DMS153 (cell line): ENCODE measurements at regions not wholly inside any gene's neighbourhood (a gene's known extent, or its start where the extent isn't known, plus 50 kb on each side); places are given as distances from the start of the nearest gene placed in this dataset.
A peak's percentile ranks its signal among the peaks of the same experiment; 100 is the strongest.
"Not testable (repeated sequence)": the region's sequence is repeated elsewhere in the genome, so short reads cannot be mapped to it uniquely, and the experiment has no call there.

Experiments used
- DNase-seq: peaks from one replicate; lab custom pipeline; 2025; lab: John Stamatoyannopoulos, UW

- no peak for DNase-seq
Observed at GRCh38 chr15:96582473-96582872, 252.0 kb downstream of the NR2F2 start.

GRCh38 chr15:96583671-96584070 lies 253.2 kb downstream of the NR2F2 start:
- DNase-seq = no peak

GRCh38 chr15:96585484-96586386 lies 255.2 kb downstream of the NR2F2 start:
- no peak for DNase-seq

- DNase-seq = no peak
Observed at GRCh38 chr15:96586901-96587300, 256.4 kb downstream of the NR2F2 start.

- DNase-seq = no peak
Observed at GRCh38 chr15:96589864-96590263, 259.4 kb downstream of the NR2F2 start.

GRCh38 chr15:96593735-96594134 lies 263.2 kb downstream of the NR2F2 start:
- DNase-seq = peak; percentile 34

GRCh38 chr15:96595951-96596350 lies 265.5 kb downstream of the NR2F2 start:
- no peak for DNase-seq

- peak; percentile 3 for DNase-seq
Observed at GRCh38 chr15:96598514-96598913, 268.0 kb downstream of the NR2F2 start.

GRCh38 chr15:96599268-96599667 lies 268.8 kb downstream of the NR2F2 start:
- DNase-seq = no peak

GRCh38 chr15:96600350-96600749 lies 269.9 kb downstream of the NR2F2 start:
- DNase-seq = no peak

GRCh38 chr15:96606617-96607016 lies 276.1 kb downstream of the NR2F2 start:
- no peak for DNase-seq

- no peak for DNase-seq
Observed at GRCh38 chr15:96610757-96611156, 280.3 kb downstream of the NR2F2 start.

- DNase-seq = no peak
Observed at GRCh38 chr15:96612917-96613316, 282.4 kb downstream of the NR2F2 start.

GRCh38 chr15:96619174-96619573 lies 288.7 kb downstream of the NR2F2 start:
- no peak for DNase-seq

- DNase-seq = no peak
Observed at GRCh38 chr15:96622714-96623113, 292.2 kb downstream of the NR2F2 start.

- DNase-seq = no peak
Observed at GRCh38 chr15:96625256-96625655, 294.8 kb downstream of the NR2F2 start.

GRCh38 chr15:96627031-96627568 lies 296.6 kb downstream of the NR2F2 start:
- DNase-seq = no peak

- no peak for DNase-seq
Observed at GRCh38 chr15:96629511-96629910, 299.0 kb downstream of the NR2F2 start.

GRCh38 chr15:96638793-96639192 lies 308.3 kb downstream of the NR2F2 start:
- DNase-seq = no peak

- DNase-seq = no peak
Observed at GRCh38 chr15:96645796-96646195, 315.3 kb downstream of the NR2F2 start.

GRCh38 chr15:96648866-96649265 lies 318.4 kb downstream of the NR2F2 start:
- no peak for DNase-seq

GRCh38 chr15:96657096-96657495 lies 326.6 kb downstream of the NR2F2 start:
- no peak for DNase-seq

- not testable (repeated sequence) for DNase-seq
Observed at GRCh38 chr15:96666979-96667378, 336.5 kb downstream of the NR2F2 start.

GRCh38 chr15:96670389-96670788 lies 339.9 kb downstream of the NR2F2 start:
- no peak for DNase-seq
